NCI-H524 (cell line): ENCODE measurements at regions not wholly inside any gene's neighbourhood (a gene's known extent, or its start where the extent isn't known, plus 50 kb on each side); places are given as distances from the start of the nearest gene placed in this dataset.
"Not testable (repeated sequence)": the region's sequence is repeated elsewhere in the genome, so short reads cannot be mapped to it uniquely, and the experiment has no call there.

ENCODE experiments used
- DNase-seq, 2 experiments: peaks; one replicate each; lab custom pipeline; 2025; lab: John Stamatoyannopoulos, UW

DNA sequence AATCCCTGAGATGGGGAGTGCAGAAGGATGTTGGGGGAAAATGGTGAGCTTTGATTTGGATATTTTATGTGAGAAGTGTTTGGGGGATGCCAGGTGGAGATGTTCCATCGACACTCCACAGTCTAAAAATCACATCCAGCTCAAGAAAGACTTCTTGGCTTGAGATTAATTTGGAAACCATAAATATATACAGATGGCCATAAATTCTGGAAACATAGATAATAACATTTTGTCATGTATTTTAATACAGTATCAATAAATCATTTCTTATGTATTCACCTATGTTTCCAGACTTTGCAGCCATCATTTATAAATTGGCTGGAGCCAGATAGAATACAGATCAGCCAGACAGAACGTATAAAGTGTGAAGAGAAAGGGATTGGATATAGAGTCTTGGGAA, 245.5 kb upstream of the DDHD1 start:
- no peak for DNase-seq

DNA sequence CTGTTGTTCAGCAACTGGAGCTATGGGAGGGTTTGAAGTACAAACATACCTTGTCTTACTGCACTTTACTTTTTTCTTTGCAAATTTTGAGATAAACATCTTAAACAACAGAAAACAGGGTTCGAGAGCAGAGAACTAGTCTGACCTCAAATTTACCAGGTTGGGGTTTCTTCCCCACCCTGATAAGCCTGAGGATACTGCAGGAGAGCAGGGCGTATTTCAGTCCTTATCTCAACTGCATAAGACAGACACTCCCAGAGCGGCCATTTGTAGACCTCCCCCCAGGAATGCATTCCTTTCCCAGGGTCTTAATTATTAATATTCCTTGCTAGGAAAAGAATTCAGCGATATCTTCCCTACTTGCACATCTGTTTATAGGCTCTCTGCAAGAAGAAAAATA, 242.1 kb upstream of the DDHD1 start:
- not testable (repeated sequence) for DNase-seq

DNA sequence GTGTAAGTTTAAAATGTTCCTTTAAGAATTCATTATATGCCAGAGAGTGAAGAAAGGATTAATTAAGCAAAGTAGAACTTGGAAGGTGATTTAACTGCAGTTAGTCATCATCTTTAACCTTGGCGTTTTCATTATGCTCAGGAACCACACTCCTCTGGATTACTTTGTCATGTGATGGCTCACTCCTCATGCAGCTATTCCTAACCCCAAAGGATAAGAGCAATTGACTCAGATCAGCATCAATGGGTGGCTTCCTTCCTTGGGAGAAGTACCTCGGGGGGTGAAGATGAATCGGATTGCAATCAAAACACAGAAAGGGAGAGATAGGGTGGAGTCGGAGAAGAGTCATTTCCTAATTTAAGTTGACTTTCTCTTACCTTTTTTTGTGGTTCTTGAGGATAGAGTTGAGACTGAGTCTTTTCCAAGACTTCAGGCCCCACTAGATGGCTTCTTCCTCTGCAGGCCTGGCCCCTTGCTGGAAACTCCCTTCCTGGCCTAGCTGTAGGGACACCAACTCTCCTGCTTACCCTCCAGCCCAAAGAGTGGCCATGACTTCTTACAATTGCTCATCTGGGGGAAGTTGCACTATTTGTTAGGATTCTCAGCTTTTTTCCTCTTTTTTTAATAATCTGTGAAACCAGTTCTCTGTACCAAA, 238.6 kb upstream of the DDHD1 start:
- no peak for DNase-seq

DNA sequence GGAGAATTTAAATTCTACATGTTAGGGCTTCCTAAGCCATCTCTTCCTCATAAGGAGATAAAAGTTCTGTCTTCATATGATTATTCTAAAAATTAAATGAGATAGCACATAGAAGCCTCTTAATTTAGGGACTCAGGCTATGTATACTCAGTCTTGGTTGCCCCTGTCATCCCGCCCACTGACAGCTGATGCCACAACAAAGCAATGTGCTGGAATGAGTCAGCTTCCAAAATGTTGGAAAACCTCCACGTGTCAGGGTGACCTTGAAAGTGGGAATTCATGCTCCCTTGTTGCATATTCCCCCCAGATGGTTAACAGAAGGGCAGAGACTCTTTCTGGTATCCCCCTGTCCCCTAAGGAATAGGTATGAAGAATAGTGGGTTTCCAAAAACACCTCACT, 238.0 kb upstream of the DDHD1 start:
- DNase-seq, result no peak

DNA sequence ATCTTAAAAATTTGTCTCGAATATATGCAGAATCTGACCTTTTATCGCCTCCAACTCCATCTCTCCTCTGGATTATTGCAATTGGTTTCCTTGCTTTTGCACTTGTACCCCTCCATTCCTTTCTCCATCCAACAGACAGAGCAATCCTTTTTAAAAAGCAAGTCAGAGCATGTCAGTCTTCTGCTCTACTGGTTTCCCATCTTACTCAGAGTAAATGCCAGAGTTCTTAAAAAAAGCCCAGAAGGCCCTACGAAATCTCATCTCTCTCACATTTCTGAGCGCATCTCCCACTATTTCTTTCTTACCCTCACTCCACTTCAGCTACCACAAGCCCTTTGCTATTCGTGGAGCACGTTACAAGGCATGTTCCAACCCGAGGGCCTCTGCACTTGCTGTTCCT, 236.9 kb upstream of the DDHD1 start:
- DNase-seq, result no peak

- no peak for DNase-seq
Measured at GRCh38 chr14:53389202-53389601, 236.1 kb upstream of the DDHD1 start.

GRCh38 chr14:53386362-53386761, 233.2 kb upstream of the DDHD1 start:
- DNase-seq, result no peak

GRCh38 chr14:53384536-53384935, 231.4 kb upstream of the DDHD1 start:
- DNase-seq, result no peak

GRCh38 chr14:53384073-53384472, 230.9 kb upstream of the DDHD1 start:
- DNase-seq, result no peak

DNA sequence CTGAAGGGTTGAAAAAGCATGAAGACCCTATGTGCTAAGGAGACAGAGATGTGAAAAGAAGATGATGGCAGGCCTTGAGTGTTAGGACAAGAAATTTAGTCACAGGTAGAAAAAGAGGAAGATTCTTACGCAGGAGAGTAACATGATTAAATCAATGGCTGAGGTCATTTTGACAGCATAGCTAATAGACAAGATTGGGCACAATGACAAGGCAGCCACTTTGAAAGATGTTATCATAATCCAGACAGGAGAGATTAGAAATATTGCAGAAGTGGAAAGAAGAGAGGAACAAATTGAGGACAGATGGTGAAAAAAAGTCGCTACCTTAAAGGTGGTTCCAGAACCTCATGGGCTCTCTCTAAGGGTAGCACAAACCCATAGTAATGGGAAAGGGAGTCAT, 228.8 kb upstream of the DDHD1 start:
- DNase-seq, result no peak

GRCh38 chr14:53380867-53381225, 227.7 kb upstream of the DDHD1 start:
- DNase-seq, result no peak

DNA sequence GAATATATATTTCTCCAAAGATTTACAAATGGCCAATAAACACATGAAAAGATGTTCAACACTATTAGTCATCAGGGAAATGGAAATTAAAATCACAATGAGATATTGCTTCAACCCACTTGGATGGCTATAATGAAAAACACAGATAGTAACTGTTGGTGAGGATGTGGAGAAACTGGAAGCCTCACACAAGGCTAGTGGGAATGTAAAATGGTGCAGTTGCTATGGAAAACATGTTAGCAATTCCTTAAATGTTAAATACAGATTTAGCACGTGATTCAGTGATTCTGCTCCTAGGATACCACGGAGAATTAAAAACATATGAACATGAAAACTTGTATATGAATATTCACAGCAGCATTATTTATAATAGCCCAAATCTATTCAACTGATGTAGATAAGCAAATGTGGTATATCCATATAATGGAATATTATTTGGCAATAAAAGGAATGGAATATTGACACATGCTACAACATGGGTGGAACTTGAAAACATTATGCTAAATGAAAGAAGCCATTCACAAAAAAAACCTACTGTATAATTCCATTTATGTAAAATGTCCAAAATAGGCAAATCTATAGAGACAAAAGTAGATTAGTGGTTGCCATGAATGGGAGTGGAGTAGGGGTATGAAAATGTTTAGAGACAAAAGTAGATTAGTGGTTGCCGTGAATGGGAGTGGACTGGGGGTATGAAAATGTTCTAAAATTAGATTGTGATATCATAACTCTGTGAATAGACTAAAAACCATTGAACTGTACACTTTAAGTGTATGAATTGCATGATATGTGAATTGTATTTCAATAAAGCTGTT, 227.1 kb upstream of the DDHD1 start:
- no peak for DNase-seq

DNA sequence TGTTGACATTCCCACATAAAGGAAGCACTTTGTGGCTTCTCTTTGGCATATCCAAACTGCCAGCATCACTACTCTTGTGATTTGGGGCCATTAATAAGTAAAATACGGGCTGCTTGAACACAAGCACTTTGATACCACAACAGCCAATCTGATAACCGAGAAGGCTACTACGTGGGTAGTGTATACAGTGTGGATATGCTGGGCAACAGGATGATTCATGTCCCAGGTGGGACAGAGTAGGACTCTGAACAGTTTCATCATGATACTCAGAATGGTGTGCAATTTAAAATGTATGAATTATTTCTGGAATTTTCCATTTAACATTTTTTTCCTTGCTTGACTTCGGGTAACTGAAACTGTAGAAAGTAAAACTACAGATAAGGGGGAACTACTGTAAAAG, 225.0 kb upstream of the DDHD1 start:
- no peak for DNase-seq

DNA sequence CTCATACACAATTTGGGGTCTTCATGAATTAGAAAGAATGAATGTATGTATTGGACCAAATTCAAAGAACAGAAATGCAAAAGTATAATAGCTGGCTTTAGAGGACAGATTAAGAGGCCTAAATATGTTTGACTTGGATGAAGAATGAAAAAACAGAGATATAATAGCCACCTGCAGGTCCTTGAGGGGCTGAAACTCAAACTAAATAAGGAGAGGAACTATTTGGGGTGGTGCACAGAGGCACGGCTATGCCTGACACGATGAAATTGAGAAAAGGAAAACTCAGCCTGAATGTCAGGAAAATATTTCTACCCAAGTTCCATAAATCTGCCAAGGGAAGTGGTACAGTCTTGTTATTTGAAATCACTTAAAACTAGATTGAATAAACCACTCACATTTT, 222.9 kb upstream of the DDHD1 start:
- no peak for DNase-seq

DNA sequence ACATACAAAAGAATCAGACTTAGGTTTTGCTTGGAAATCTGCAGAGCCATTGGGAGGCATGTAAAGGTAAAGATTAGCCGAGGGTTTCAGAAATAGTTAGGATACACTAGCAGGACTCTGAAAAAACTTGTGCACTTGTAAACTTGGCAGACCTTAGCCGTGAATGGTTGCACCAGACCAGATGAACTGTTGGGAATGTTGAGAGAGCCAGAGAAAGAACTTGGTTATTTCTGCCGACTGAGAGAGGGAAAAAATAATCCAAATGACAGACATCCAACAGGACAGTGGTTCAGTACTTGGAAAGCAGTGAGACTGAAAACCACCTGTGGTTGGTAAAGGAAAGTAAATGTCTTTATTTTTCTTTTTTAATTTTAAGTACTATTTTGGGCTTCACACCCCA, 222.5 kb upstream of the DDHD1 start:
- no peak for DNase-seq

DNA sequence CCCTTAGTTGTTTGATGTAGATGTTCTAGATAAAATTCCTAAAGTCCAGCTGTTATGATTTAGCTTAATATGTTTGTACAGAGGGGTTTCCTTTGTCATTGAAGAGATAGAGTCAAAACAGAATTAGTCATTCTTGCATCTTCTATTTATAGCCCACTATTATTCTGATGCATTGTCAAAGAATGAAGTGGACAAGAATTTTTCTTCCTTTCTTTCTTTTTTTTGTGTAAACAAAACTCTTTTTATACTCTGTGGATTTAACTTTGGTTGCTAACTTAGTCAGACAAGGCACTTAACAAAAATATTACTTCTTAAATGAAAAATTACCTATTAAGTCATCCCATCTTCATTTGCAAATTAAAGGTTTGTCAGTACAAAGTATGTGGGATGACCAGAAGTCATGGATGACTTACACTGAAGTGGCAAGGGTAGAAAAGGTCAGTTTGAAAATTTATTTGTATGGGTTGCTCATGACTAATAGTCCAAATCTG, 215.6 kb upstream of the DDHD1 start:
- no peak for DNase-seq

DNA sequence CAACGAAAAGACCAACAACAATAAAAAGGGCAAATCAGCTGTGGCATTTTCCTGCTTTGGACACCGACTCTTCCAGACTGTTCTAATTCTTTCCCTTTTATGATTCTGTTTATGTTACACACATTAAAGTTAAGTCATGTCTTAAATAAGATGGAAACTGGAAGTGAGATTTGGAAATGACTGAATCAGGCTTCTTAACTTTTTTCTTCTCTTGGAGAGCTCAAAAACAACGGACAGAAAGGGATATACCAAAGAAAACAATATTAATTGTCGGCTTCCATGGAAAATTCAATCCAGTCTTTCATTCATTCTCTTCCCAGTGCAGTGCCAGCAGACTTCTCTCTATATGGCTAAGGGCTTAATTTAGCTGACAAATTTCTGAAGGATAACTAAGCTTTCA, 214.9 kb upstream of the DDHD1 start:
- DNase-seq, result no peak

GRCh38 chr14:53367644-53368026, 214.5 kb upstream of the DDHD1 start:
- no peak for DNase-seq

DNA sequence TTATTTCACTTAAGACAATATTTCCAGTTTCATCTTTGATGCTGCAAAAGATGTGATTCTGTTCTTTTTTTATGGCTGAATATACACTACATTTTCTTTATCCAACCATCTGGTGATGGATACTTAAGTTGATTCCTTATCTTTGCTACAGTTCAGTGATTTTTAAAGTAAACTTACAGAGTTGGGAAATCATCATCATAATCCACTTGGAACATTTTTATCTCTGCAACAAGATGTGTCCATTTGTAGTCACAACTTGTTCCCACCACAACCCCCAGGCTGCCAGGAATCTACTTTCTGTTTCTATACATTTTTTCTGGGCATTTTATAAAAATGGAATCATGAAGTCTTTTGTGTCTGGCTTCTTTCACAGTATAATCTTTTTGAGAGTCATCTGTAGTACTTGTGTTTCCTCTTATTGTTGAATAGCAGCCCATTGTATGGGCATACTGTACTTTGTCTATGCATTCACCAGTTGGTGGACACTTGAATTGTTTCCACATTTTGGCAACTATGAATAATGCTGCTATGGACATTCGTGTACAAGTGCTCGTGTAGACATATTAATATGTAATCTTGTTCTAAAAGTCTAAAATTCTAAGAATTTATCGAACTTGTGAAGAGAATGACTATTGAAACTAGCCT, 212.5 kb upstream of the DDHD1 start:
- no peak for DNase-seq

DNA sequence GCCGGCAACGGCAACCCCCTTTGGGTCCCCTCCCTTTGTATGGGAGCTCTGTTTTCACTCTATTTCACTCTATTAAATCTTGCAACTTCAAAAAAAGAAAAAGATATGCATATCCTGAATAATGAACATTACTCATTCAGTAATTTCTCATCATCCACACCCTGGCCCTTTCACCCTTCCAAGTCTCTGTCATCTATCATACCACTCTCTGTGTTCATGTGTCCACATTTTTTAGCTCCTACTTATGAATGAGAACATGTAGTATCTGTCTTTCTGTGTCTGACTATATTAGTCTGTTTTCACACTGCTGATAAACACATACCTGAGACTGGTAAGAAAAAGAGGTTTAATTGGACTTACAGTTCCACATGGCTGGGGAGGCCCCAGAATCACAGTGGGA, 209.8 kb upstream of the DDHD1 start:
- DNase-seq, result not testable (repeated sequence)

DNA sequence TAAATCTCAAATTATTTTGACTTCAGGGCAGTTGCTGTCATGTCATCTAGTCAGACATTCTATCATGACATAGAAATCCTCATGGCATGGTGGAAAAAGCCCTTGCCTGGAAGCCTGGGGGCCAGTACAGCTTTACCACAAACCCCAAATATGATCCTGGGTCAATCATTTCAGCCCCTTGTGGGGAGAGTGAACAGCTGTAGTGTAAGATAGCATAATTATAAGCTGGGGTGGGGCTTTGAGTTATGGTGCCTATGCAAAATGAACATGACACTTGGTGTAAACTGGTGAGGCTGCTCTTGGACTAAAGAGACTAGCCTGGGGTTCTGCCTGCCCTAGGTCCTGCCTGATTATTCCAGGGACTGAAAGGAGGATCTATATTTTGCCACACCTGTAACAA, 207.7 kb upstream of the DDHD1 start:
- no peak for DNase-seq

DNA sequence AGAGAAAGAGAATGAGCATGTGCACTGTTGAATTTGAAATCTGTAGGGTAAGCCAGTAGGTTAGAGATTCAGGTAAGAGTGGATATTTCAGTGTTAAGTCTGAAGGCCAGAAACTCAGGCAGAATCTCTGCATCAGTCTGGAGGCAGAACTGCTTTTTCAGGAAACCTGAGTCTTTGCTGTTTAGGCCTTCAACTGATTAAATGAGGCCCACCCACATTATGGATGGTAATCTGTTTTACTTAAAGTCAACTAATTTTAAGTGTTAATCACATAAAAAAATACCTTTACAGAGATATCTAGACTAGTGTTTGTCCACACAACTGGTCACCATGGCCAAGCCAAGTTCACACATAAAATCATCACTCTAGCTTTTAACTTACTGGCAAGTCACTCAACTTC, 205.0 kb upstream of the DDHD1 start:
- no peak for DNase-seq
